AG09309 (cell line): ENCODE measurements at regions not wholly inside any gene's neighbourhood (a gene's known extent, or its start where the extent isn't known, plus 50 kb on each side); places are given as distances from the start of the nearest gene placed in this dataset.

ENCODE experiments used
- DNase-seq: peaks from one replicate; pipeline ENCODE4 v3.0.0-alpha.2; 2010; ENCODE audit warnings: low read depth
- H3K4me3 ChIP-seq: 2 replicates; pipeline ENCODE4 v1.5.1; 2011; ENCODE audit warnings: mild to moderate bottlenecking, low read depth, low read length, moderate library complexity; ENCODE audit not compliant: control insufficient read depth
- TF ChIP-seq, protein P1 (sequence below): IDR thresholded peaks from 2 replicates; pipeline ENCODE4 v1.5.1; 2011; ENCODE audit warnings: mild to moderate bottlenecking, low read depth, low read length, inconsistent platforms; ENCODE audit not compliant: insufficient read depth, control insufficient read depth; ENCODE audit errors: missing control alignments

DNA sequence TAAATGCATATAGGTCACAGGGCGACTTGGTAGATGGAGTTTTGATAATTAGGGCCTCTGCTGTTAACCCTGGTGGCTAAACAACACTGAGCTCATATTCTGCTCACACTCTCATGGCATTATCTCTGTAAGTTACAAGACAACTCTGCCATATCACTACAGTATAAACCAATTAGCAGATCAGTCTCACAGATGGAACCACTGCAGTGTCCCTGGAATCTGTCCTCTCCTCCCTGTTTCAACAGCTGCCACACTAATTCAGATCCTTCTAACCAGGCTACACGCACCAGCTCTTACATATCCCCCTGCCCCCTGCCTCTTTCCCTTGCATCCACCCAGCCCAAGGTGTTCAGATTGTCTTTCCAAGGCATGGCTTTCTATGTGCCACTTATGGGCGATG, 161.0 kb upstream of the RMST start:
- TF ChIP-seq, protein P1, sequence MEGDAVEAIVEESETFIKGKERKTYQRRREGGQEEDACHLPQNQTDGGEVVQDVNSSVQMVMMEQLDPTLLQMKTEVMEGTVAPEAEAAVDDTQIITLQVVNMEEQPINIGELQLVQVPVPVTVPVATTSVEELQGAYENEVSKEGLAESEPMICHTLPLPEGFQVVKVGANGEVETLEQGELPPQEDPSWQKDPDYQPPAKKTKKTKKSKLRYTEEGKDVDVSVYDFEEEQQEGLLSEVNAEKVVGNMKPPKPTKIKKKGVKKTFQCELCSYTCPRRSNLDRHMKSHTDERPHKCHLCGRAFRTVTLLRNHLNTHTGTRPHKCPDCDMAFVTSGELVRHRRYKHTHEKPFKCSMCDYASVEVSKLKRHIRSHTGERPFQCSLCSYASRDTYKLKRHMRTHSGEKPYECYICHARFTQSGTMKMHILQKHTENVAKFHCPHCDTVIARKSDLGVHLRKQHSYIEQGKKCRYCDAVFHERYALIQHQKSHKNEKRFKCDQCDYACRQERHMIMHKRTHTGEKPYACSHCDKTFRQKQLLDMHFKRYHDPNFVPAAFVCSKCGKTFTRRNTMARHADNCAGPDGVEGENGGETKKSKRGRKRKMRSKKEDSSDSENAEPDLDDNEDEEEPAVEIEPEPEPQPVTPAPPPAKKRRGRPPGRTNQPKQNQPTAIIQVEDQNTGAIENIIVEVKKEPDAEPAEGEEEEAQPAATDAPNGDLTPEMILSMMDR: no peak
- no peak for DNase-seq
- H3K4me3 ChIP-seq: no peak overlapping the region

DNA sequence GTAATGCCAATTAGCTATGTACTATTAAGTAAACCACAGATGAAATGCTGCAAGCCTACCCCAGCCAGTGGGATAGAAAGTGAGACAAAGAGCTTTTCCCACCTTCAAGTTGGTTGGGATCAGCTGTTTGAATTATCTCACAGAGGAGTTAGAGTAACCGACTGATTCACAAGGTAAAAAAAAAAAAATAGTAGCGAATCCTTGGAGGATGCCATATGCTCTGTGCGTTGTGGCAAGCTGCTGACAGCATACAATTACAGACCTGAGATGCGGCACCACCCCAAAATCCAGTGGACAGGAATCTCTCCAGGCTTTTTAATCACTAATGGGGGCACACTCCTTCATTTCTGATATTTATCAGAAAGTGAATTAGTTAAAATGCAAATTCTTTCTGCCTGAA, 157.0 kb upstream of the RMST start:
- TF ChIP-seq, protein P1: no peak
- H3K4me3 ChIP-seq: no peak overlapping the region
- no peak for DNase-seq

DNA sequence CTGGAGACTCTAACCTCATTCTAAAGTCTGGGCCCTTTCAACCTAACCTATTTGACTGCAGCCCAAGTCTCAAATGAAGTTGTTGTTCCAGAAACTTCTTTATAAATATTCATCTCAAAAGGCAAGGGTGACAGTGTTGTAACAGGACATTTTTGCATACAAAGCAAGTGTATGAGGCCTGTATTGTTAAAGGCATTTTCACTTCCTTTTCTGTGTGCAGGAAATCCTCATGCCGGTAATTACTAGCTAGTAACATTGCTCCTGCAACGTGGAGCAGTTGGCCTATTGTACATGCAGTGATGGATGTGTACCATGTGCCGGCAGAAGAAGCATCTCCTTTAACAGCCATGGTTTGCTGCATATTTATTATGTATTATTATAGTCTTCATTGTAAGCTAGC, 156.5 kb upstream of the RMST start:
- no peak overlapping the region for H3K4me3 ChIP-seq
- TF ChIP-seq, protein P1: no peak
- DNase-seq: no peak

DNA sequence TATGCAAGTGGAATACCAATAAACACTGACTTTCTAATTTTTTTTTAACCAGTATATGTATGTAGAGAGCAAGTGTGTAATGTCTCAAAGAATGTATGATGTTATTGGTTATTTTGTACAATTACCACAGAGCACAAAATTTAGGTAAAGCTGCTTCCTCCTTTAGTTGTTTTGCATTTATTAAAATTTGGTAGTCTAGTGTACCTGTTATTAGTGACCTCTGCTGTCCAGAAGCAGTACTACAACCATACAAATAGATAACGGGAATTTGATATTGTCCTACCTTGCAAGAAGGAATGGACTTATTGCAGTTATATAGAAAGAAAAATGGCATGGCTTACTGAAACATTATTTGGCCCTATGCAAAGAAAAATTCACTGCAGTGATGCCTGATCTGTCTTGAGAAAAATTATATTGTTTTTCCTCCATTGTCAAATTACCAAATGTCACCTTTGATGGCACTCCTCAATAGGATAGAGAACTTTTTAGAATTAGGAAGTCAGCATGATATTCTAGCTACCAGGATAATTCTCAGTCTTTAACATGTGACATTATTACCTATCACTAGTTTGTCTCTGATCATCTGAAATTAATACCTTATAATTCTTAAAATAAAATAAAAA, 153.9 kb upstream of the RMST start:
- TF ChIP-seq, protein P1: peak; percentile 55
- peak; percentile 37 for DNase-seq
- no peak overlapping the region for H3K4me3 ChIP-seq

DNA sequence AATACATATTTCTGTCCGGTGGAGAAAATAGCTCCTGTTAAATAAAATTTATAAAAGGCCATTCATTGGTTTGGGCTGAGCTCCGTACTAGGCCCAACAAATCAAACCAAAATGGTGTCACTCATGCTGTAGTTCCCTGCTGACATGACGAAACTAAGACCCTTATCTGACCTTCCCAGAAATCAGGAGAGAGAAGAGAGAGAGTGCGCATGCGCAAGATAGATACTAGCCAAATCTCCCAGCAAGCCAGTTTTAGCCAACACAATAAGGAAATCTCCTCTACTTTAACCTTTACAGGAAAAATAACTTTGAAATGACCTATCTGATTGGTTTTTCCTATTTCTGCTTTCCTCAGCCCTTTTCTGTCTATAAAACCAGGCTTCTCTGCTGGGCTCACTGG, 152.7 kb upstream of the RMST start:
- no peak for DNase-seq
- H3K4me3 ChIP-seq: no peak overlapping the region
- TF ChIP-seq, protein P1: no peak

DNA sequence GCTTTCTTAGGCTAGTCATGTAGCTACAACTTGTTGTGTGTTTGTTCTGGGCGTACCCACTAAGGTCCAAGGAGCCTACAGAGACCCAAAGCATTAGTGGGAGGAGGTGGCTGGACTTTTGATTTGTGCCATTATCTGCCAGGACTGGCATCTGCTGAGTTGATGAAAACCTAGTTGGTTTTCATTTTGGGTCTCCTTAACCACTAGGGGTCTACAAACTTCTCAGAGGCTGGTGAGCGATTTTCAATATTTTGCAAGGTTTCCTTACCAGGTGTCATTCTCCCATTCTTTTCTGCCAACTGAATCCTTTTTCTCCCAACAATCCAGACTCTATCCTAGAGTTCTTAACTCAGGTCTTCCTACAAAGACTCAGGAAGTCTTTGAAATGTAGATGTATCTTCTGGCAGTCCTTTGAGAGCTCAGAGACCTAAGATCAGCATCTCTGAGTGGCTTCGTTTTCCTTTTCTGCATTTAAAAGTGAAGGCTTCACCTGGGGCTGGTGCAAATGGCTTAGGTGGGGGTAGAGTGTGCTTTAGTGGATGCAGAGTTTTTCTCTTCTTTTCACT, 150.0 kb upstream of the RMST start:
- TF ChIP-seq, protein P1: no peak
- H3K4me3 ChIP-seq: no peak overlapping the region
- no peak for DNase-seq
